Head of caudate nucleus (tissue), 42 donors: ENCODE measurements at regions not wholly inside any gene's neighbourhood (a gene's known extent, or its start where the extent isn't known, plus 50 kb on each side); places are given as distances from the start of the nearest gene placed in this dataset.

Experiments
- DNase-seq, 42 donors: peaks; one replicate each; pipeline versions ENCODE4 v3.0.0 to v3.0.0-alpha.2; 2020 to 2021; ENCODE audit warnings: mixed read lengths in 7 of 42
- intact Hi-C: fragments of 100-400 bp; cut with DNase I; formaldehyde crosslinking; loops from one replicate; pipeline ENCODE4 v1.15.0; 2022

DNA sequence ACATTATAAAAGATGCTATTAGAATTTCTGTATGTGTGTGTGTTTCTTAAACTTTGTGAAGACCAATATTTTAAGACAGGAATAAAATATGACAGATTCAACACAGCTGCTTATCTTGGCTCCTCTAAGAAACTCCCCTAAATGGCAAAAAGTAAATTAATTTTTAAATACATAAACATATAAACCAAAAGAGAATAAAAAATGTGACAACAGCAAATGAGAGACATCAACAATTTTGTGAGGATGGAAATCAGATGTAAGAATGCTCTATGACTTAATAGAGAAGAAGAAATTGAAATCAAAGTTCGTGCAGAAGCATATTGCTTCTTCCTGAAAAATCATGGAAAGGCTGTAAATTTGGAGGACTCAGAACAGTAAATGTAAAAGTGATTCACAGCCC, 1083.8 kb downstream of the FLRT2 start:
- intact Hi-C loops = no loop called here
- no peak for DNase-seq

DNA sequence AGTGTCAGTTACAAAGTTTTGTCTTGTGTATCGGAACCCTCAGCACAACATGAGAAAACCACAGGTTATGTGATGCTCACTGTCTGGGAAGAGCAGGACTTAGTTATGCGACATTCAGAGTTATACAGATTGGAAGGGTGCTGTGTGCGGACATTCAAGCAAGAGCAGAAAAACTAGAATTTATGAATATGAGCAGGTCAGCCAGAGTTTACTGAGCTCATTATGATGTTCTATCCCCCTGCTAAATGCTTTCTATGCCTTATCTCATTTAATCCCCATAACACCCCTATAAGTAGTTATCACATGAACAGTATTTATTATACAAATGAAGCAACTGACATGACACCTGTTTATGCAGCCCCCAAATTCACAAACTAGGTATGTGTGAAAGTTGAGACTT, 1083.2 kb downstream of the FLRT2 start:
- intact Hi-C loops = no loop called here
- no peak for DNase-seq

DNA sequence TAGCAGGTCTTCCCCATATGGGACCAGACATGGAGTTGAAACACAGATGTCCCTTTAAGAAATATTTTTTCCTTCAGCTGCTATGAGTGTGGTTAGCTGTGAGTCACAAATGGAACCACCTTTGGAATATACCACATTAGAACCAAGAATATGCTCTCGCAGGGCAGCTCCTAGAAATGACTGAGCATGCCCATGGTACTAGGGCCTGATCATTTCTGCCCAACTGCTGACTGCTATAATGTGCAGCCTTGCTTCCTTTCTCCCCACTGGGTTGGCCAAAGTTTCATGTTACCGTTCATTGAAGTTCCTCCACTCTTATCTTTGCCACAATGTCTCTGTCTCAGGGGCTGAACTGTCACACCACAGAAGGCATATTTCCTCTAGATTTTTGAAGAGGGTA, 1074.6 kb downstream of the FLRT2 start:
- no peak for DNase-seq
- intact Hi-C loops = no loop called here

DNA sequence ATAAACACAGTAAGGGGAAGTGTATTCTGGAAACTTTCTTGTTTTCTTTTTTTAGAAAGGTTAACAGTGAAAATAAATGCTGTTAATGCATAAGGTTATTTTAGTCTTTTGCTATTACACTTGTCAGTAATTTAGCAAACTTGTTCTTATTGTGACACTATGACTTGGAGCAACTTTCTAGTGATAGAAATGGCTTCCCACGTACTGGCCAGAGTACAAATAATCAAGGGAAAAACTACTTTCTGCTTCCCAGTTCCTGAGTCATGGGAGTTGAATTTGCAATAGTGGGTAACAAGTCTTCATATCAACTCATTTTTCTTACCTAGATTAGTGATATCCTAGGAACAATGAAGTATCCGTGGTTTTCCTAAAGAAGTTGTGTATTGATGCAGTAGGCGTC, 1072.3 kb downstream of the FLRT2 start:
- intact Hi-C loops = no loop called here
- DNase-seq = no peak

DNA sequence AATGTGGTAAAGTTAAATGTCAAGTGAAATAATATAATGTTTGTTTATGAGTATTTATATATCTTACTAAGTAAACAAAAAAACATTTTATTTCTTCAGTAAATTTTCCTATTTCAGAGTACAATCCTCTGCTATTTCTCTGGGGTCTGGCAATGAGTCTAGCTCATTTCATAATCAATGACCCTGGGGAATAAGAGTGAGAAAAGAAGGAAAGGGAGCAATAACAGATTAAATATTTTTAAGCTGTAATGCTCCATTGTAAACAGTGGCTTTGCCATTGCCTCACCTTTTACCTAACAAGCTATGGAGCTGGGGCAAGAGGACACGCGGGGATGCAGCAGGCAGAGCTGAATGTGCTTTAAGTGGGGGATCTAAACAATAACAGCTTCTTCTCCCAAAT, 1071.9 kb downstream of the FLRT2 start:
- intact Hi-C loops = no loop called here
- DNase-seq = no peak

DNA sequence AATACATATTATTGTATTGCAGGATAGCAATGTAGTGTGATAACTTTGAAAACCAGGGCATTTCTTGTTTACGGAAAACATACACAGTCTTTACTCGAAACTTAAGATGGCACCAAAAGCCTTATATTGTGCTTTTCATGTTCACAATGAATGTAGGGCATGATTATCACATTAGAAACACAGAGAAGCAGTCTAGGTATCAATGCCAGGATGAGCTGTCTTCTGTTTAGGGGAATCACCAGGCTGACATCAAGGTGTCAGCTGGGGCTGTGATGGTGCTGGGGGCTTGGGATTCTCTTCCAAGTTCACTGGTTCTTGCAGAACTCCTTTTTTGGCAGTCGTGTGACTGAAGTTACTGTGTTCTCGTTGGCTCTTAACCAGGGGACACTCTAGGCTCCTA, 1067.3 kb downstream of the FLRT2 start:
- intact Hi-C loops = no loop called here
- DNase-seq = no peak

DNA sequence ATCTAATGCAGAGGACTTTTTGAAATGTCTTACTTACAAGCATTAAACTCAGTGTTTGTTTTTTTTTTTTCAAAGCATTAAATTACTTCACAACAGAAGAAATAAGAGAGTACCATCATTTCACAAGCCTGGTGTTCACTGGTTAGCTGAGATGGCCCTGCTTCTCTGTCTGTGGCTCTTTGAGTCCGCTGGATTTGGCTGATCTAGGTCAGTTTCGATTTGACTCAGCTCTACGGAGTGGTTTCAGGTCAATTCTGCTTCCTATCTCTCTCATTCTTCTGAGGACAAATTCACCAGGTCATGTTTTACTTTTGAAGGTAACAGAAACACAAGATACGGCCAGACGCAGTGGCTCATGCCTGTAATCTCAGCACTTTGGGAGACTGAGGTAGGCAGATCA, 1066.1 kb downstream of the FLRT2 start:
- DNase-seq = no peak
- intact Hi-C loops = no loop called here

DNA sequence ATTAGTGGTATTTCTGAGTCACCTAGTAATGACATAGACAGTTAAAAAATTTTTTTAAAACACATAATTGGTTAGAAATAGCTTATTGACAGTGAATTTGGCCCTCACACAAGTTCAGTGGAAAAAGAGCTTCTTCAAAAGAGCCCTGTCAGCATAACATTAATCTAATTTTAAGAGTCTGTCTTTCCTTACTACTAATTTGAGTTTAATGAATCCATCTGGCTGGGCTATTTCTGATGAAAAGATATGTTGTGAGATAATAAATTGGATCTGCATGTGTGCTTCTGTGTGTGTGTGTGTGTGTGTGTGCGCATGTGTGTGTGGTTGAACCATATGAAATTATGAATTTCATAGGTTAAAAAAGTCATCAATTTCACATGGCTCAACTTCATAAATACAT, 1045.2 kb downstream of the FLRT2 start:
- no peak for DNase-seq
- intact Hi-C loops = no loop called here

DNA sequence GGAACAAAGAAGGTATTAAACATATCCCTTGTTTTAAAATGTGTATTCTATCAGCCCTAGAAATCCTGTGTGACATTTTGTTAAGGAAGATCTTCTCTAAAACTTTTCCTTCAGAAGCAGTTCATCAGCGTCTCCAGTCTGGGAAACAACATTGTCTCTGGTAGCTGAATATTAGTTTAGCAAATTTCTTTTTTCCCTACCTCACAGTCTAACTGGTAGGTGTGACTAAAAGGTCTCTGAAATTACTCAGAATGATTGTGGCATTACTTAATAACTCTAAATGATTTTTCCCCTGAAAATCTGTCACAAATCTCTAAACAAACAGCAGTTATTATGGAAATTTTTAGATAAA, 1044.8 kb downstream of the FLRT2 start:
- no peak for DNase-seq
- intact Hi-C loops = no loop called here

DNA sequence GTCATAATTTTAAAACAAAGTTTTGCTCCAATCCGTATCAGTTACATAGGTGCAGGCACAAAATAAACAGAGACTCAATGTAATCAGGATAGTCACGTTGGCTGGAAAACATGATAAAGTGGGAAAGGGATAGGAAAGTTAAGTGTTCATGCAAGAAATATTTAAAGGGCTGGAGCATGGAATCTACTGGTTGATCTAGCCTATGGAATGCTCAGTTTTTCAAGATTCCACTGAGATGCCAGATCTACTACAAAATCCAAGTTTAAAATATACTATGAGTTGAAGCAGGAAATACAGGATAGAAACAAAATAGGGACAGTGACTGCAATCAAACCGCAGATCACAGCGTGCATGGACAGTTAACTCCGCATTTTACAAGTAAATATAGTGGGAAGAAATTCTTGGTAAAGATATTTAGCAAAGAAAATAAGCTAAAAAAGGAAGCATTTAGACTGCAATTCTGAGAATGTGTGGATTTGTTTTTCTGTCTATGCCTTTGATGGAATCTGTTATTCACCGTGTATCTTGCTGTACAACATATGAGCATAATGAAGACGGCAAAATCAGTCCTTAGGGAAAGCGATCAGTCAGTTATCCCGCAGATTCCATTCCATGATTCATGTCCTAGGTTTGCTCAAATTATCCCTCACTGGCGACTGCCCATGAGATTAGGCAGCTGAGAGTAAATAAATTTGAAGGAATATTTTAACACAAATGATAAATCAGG, 1044.3 kb downstream of the FLRT2 start:
- intact Hi-C loops = no loop called here

DNA sequence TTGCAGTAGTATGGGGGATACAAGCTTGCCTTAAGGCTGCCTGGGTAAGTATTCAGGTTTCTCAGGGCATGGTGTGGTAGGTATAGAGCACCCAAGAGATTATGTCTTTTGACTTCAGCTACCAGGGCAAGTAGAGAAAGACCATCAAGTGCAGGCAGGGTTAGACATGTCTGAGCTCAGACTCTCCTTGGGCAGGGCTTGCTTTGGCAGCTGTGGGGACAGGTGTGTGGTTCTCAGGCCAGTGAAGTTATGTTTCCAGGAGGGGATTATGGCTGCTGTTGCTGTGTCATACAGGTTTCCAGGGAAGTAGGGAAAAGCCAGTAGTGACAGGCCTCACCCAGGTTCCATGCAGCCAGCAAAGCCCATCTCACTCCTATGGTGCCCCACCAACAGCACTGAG, 1040.4 kb downstream of the FLRT2 start:
- intact Hi-C loops = no loop called here
- DNase-seq = no peak

More for the DNA sequence above, 1044.3 kb downstream of the FLRT2 start:
- no peak for DNase-seq

DNA sequence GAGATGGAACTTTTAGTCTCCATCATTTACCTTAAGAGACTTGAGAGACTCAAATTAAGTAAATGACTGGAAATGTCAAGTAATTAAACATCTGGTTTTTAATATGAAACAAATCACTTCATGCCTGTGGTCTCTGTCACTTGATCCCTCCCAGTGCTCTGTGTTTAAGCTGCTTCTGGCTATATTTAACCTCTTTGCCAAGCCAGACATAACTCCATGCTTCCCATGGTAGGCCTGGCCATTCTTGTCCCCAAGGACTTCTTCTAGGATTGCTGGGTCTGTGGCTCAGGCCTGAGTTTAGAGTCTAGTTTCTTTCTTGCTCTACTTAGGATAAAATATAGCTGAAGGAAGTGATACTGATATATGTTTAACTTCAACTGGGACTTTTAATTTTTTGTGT, 1013.6 kb downstream of the FLRT2 start:
- intact Hi-C loops = no loop called here
- no peak for DNase-seq

DNA sequence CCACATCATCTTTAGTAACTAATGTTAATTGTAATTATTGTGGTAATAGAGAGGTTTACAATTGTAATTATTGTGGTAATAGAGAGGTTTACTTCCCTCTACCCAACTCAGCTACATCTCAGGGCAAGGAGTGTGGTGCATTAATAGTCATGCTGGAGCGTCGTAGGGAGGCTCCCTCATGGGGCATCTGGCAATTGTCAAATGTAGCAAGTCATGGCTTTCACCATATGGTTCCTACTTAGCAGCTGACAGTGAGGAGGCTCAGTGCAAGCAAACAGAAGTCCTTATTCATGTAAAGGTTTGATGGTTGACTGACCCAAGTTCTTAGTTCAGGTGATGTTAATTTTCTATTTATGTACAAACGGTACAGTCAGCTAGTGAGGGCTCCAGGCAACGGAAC, 1012.0 kb downstream of the FLRT2 start:
- no peak for DNase-seq
- intact Hi-C loops = no loop called here

DNA sequence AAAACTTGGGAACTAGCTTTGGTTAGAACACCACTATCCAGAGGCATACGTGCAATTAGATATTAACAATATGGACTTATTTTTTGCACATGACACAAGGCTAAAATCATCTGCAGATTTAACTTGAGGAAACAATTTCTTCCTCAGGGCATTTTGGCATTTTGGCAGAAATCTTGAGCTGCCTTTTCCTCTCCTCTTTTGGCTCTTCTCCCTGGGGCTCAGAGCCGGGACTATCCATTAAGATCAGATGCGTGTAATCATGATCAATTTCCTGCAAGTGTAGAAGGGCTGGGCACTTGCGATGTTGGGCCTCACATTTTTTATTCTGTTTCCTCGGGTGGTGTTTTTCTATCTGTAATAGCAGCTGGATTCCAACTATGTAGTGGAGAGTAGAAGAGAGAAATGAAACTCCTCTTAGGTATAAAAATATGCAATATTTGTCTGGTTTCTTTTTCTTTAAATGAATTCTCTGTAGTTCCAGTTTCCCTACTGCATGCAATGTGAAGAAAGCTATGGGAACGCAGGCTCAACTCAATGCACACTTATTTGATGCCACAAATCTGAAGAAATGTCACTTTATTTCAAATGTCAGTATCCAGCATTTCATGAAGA, 1010.8 kb downstream of the FLRT2 start:
- intact Hi-C loops = no loop called here

DNA sequence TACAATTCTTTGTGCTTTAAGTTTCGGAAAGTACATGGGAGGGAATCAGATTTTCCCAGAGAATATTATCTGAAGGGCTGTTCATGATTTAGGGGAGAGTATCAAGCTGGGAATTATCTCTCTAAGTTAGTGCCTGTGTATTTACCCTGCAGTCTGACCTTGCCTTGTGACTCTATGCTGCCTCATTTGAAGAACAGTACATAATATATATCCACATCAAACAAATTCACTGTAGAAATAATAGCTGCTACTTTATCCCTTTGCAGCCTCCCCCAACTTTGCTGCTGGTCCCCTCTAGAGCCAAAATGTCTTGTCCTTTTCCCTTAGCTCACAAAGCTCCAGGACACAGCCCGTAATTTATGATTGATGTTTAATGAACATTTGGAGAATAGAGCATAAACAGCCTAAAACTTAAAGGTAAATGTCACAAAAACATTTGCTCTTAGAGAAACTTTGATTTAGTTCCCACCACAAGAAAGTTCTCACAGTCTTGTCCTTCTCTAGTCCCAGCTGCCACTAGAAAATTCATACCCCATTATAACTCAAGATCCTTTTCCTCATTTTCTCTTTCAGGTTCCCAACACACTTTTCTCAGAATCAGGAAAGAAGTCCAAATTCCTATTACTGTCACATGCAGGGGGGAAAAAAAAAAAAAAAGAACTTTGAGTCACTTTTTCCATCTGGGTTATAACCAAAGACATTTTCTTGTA, 1009.6 kb downstream of the FLRT2 start:
- intact Hi-C loops = no loop called here
- DNase-seq = no peak

More for the DNA sequence above, 1010.8 kb downstream of the FLRT2 start:
- DNase-seq = no peak

DNA sequence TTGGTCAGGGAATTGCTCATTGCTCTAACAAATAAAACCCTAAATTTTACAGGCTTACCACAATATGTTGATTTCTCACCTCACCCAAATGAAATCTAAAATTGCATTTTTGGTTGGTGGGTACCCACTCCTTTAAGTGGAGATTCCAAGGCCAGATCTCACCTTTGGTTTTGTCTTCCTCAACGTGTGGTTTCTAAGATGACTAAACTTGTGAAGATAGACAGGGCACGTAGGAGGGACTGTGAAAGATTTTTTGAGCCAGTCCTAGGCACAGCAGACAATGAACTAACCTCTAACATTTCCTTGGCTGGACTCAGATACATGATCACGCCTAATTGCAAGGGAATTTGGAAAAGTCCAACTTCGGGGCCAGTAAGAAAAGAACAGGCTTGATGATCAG, 1003.9 kb downstream of the FLRT2 start:
- no peak for DNase-seq
- intact Hi-C loops = no loop called here

DNA sequence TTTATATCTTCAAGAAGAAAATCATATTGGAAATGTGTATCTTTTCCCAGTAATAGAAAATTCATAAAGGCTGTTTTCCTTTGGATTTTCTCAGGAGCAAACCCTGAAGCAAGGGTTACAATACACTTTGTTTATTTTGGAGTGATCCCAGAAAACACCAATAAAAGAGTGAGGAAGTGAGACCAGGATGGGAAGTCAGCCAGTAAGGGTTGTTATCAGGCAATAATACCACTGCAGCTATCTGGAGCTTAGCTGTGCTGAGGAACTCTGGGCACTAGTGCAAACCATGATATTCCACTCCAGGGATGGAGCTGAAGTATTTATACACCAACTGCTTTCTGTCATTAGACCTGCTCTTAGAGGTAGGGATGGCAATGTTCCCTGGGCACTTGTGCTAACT, 1002.3 kb downstream of the FLRT2 start:
- intact Hi-C loops = no loop called here
- no peak for DNase-seq

DNA sequence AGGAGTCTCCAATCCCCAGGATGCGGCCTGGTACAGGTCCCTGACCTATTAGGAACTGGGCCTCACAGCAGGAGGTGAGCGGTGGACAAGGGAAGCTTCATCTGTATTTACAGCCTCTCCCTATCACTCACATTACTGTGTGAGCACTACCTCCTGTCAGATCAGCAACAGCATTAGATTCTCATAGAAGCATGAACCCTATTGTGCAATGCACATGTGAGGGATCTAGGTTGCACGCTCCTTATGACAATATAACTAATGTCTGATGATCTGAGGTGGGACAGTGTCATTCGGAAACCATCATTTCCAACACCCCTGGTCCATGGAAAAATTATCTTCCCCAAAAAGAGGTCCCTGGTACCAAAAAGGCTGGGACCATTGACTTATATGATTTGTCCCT, 1000.5 kb downstream of the FLRT2 start:
- DNase-seq = no peak
- intact Hi-C loops = no loop called here

DNA sequence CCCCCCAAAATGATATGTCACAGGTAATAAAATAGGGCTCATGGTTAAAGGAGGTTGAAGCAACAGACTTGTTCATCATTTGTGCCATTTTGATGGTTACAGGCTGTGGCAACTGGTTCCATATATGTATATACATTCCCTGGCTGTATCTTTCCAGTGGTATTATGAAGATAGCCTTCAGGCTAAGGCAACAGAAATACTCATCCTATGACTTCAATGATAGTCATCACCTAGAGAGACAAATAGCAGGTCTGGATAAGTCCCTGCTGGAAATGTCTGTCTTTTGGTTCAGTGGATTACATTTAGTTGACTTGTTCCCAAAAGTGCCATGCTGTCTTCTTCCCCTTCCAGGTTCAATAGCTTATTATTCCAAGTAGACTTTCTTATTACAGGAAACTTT, 997.4 kb downstream of the FLRT2 start:
- DNase-seq = no peak
- intact Hi-C loops = no loop called here

DNA sequence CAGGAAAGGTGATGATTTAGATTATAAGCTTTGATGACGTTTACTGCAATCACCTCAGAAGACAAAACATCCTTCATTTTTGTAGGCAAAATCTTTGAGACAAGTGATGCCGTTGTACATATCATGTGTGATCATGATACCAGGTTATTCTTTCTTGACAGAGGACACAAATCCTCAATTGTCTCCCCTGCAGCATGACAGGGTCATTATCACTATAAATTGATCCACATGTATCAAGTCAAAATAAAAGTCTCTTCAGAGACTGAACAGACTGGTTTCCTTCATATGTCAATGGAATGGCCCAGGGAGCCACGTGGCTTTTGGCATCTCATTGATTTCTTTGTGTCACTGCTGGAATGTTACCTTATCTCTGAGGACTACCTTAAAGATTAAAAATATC, 995.7 kb downstream of the FLRT2 start:
- DNase-seq = no peak
- intact Hi-C loops = no loop called here

DNA sequence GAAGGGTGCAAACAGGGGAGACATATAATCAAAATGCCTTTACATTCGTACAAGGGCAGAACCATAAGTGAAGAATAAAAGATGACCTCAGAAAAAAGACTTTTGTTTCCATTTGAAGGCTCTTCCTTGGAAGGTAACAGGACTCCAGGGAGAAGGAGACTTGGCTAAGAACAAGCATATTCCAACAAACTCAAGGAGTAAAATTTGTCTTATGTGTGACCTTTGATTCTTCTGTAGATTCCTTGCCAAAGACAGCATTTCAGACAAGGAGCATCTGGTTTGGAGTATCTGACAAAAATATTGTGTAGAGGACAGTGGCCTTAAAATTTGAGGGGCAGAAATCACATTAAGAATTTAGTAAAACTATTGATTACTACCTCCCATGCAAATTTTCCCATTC, 991.9 kb downstream of the FLRT2 start:
- no peak for DNase-seq
- intact Hi-C loops = no loop called here
